CD4-positive, alpha-beta T cell treated with Interleukin-6 for 4 hours (primary cell): ENCODE measurements at regions not wholly inside any gene's neighbourhood (a gene's known extent, or its start where the extent isn't known, plus 50 kb on each side); places are given as distances from the start of the nearest gene placed in this dataset.
"Not testable (repeated sequence)": the region's sequence is repeated elsewhere in the genome, so short reads cannot be mapped to it uniquely, and the experiment has no call there.

ENCODE experiments used
- DNase-seq: peaks from one replicate; pipeline ENCODE4 v3.0.0-alpha.2; 2020; ENCODE audit warnings: mixed read lengths

DNA sequence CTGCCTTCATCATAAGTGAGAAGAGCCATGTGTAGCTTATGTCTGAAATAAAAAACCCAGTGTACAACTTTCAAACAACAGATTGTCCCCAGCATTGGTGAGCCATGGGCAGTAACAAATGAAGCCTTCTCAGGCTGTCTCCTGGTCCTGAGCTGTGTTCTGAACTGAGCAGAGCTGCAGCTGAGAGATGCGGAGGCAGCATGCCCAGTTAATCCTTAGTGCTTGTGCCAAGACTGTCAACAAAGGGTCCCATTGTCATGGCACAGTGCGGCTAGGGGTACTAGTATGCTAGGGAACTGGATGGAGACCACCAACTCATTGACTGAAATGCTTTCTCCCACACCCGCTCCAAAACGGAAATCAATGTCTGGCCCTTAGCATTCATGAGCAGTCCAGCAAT is 154.3 kb downstream of the RMST start:
- DNase-seq = no peak

DNA sequence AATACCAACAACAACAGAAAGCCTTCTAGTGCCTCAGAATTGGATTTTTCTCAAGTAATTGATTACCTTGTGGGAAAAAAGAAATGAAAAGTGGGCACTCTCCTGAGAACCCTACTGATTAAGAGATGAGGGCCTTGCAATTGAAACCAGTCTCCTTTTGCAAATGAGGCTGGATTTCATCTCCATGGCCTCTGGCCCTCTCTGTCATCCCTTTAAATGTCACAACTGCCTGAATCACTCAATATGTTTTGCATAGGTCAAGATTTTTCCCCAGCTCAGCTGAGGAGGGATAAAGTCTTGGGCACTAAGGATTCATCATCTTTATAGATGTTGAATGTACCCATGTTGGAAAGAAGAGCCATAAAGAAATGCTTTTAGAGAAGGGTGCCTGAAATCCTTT is 166.4 kb downstream of the RMST start:
- no peak for DNase-seq

DNA sequence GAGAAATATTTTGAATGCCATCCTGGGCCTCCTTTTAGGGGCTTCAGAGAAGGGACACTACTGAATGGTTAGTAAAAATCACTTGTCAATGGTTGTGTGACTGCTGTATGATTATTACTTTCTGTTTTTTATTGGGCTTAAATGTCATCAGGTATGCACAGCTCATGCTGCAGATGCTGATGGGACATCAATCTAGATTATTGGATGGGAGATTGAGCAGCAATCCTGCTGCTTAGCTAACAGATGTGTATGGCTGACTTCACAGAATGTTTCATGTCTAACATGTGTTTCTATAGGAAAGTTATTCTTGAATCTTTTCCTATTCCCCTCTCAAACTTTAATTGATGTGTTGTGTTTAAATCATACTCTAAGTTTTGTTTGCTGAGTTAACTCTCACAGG is 166.8 kb downstream of the RMST start:
- DNase-seq = no peak

DNA sequence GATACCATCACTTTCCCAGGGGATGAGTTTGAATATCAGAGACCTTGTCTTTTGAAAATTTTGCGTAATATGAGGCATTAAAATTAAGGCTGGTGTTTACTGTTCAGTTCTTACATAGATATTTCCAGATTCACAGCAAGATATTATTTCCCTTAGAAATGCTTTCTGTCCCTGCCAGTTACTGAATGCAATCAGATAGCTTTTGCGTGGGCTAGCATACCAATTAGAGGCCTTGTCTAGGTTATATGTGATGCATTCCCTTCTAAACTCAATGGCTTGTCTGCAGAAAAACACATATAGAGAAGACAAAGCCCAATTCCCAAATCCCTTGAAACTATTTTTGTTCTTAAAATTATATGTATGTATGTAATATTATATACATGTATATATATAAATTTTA is 167.8 kb downstream of the RMST start:
- DNase-seq = no peak

DNA sequence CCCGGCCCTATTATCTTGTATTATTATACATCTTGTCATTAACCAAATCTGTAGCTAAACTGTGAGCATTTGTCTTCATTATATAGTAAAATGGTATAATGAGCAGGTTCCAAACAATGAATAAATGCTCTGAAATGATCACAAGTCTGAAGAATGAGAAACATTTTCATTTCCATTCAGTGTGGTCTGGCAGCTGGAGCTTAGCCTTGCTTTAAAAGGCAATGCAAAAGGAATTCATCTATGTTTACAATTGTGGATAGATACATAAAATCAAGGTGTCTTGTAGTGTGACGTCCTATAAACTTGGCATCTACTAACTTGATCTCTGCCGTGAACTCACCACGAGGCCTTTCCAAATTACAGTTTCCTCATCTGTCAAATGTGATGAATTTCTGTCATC is 168.3 kb downstream of the RMST start:
- DNase-seq = no peak

DNA sequence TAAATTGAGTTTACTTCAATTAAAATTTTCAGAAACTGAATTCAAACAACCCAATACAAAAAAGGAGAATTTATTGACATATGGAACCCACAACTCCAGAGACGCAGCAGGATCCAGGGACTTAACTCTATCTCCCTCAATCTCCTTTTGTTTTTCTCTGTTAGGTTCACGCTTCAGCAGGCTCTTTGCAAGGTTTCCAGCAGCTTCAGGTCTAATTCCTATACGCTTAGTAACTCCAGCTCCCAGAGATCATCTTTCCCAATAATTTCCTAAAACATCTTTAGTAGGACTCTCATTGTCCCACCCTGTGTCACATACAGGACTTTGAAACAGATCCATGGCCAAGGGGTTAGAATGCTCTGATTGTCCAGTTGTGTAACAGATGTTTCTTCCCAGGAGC is 175.2 kb downstream of the RMST start:
- no peak for DNase-seq

DNA sequence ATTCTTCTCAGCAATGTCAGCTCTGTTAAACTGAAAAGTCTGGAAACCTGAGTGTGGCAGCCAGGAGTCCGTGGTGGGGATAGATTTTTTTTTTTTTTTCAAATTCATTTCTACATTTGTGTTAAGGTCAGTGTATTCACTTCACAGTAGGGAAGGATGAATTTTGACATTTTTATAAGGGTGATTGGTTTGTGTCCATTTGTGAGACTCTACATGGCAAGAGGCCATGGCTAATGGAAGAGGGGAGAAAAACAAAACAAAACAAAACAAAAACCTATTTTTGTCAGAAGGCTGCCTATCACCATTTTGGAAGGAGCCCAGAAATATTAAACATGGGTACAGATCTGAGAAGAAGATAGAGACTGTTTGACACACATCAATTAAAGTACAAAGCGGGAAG is 176.1 kb downstream of the RMST start:
- no peak for DNase-seq

DNA sequence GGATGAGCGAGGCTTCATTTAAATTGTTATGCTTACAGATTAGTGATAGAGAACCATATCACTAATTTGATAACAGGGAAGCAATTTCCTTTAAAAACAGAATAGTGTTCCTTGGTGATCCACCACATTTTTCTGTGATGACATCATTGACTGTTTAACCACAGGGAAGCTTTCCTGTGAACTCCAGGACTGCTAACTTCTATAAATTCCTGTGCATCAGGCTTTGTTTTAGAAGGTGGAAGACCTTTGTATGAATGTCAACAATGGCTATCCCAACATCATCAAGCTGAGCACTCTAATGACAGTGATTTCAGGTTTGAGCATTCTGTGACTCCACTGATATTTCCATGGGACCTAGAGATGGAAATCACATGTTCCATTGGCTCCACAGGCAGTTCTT is 177.1 kb downstream of the RMST start:
- no peak for DNase-seq

DNA sequence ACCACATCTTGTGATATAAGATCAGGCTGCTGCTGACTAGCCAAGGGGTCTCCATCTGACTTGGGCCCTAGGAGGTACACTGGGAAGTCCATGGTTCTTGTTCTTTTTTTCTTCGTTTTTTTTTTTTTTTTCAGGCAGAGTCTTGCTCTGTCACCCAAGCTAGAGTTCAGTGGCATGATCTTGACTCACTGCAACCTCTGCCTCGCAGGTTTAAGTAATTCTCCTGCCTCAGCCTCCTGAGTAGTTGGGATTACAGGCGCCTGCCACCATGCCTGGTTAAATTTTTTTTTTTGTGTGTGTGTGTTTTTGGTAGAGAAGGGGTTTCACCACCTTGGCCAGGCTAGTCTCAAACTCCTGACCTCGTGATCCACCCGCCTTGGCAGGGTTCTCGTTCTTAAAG is 178.2 kb downstream of the RMST start:
- DNase-seq = no peak

DNA sequence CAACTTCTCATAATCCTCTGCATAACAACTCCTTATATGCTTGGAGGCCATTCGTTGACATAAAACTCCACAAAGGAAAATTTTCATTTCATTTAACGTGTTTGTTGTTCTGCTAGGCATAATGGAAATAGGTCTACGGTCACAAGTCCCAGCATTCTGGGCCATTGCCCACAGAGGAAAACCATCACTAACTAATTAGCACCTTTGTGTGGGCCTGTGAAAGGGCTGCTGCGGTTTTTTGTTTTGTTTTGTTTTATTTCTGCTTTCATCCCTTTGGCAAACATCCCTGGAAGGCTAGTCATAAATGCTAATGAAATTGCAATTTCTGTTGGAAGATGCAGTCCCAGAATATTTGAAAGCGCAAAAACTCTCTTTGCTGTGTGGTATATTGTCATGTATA is 180.3 kb downstream of the RMST start:
- no peak for DNase-seq

DNA sequence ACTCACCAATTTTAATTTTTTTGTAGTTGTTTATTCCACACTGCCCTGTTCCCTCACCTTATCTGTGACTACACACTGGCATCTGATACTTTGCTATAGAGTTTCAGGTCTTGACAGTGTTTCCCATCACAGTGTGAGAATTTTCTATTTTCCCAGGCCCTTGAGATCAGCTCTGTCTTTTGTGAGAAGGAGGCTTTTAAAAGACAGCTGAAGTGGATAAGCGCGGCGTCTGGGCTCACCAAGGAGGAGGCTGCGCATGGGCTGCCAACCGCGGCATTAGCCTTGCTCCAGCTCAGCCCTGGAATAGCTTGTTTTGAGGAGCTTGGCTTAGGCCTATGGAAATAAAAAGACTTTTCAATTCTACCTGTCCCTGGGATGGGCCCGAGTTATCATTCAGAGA is 181.3 kb downstream of the RMST start:
- no peak for DNase-seq

DNA sequence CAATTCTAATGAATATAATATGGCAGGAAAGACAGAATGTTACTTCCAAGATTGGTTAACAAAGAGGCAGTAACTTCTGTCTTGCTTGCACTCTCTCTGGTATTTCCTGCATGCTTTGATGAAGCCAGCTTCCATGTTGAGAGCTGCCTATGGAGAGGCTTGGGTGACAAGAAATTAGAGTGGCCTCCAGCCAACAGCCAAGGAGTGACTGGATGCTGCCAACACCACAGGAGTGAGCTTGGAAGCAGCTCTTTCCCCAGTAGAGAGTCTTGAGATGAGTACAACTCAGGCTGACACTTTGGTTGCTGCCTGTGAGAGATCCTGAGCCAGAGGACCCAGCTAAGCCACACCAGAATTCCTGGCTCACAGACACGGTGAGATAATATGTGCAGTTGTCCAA is 183.1 kb downstream of the RMST start:
- DNase-seq = no peak

DNA sequence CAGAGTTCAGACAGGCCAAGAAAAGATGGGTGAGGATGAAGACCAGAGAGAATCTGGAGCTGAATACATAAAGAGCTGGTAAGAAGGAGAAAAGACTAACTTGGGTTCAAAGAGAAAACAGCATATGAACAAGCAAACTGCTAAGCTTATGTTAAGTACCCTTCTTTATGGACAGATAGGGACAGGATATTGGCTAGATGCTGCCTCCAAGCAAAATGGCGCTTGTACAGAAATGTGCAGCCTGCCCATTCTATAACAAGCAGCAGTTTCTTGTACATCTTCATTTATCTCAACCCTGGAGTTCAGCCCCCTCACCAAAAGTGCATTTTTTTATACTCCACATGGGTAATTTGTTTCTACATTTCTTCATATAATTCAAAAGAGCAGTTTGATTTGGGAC is 184.5 kb downstream of the RMST start:
- DNase-seq = no peak

DNA sequence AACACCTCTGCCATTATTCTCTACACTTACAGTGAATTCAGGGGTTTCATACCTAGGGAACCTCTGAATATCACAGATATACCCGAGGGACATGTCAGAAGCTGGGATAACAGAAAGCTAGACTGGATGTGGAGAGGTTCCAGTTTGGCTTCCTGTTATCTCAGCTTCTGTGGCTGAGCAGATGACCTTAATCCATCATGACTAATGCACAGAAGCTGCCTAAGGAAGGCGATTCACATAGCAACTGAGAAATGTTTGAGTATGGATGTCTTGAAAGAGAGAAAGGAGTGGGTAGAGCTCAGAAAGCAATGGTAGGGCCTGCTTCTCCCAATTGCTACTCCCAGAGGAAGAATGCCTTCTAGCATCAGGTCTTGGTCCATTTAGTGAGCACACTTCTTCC is 187.6 kb downstream of the RMST start:
- DNase-seq = no peak

DNA sequence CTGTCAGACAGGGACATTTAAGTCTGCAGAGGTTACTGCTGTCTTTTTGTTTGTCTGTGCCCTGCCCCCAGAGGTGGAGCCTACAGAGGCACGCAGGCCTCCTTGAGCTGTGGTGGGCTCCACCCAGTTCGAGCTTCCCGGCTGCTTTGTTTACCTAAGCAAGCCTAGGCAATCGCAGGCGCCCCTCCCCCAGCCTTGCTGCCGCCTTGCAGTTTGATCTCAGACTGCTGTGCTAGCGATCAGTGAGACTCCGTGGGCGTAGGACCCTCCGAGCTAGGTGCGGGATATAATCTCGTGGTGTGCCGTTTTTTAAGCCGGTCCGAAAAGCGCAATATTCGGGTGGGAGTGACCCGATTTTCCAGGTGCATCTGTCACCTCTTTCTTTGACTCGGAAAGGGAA is 193.9 kb downstream of the RMST start:
- not testable (repeated sequence) for DNase-seq

DNA sequence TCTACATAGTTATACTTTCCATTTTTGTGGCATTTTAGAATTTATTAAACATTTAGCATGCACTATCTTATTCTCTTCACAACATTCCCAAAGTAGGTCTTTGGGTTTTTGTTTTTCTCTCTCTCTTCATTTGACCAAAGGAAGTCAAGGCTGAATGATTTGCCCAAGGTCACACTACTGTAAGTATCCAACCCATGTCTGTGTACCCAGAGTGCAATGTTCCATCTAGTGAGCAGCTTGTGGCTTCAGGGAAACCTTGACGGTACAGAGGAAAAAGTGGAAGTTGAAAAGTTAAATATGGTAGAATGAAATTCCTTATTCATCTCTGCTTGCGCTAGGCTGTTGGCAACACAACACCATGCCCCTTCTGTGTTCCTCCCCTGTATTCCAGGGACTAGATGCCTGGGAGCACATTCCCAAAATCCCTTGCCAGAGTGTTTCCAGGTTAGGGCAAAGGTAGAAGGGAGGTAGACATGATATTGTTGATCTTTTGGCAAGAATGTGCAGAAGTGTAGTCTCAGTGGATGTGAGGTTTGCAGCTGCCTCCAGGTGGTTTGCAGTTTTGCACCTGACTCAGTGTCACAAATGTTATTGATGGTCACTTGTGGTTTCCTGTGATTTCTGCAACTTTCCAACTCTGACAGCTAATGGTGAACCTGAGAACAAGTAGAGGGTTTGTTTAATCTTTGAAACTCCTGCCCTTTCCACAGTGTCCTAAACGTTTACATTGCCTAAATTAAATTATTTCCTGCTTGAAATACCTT is 196.7 kb downstream of the RMST start:
- DNase-seq = no peak

DNA sequence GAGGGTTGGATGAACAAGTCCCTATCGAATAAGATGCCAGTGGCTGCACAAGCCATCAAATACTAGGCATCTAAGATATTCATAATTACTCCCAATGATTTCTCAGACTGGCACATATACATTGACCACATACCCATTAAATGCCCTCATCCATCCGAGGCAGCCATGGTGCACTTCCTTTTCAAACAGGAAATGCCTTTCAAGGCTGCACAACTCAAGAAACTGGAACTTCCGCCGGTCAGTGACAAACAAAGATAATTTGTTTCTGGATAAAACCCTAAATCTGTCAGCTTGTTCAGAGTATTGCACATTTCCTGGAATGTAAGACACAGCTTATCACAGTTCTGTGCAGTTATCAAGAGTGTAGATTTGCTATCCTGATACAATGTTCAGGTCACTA is 203.7 kb downstream of the RMST start:
- no peak for DNase-seq

DNA sequence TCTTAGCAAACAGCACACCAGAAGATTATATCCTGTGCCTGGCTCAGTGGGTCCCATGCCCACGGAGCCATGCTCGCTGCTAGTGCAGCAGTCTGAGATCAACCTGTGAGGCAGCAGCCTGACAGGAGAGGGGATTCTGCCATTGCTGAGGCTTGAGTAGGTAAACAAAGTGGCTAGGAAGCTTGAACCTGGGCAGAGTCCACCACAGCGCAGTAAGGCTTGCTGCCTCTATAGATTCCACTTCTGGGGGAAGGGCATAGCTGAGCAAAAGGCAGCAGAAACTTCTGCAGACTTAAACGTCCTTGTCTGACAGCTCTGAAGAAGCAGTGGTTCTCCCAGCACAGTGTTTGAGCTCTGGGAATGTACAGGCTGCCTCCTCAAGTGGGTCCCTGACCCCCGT is 210.3 kb downstream of the RMST start:
- DNase-seq = no peak

DNA sequence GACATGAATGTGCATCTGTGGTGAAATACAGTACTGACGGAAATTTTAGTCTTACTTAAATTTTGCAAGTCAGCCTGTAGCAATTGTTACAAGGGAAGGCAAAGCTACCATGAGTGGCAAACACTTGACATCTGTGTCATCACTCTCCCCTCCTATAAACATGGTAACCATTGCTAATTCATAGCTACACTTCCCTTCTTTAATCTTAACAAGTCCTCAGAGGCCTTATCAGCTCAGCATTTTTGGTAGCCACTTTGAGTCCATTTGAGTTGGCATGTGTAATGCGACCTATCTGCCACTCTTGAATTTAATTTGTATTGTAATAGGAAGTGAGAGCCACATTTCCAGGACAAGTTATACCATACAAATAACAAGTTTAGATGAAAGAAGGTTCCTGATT is 218.1 kb downstream of the RMST start:
- DNase-seq = no peak

DNA sequence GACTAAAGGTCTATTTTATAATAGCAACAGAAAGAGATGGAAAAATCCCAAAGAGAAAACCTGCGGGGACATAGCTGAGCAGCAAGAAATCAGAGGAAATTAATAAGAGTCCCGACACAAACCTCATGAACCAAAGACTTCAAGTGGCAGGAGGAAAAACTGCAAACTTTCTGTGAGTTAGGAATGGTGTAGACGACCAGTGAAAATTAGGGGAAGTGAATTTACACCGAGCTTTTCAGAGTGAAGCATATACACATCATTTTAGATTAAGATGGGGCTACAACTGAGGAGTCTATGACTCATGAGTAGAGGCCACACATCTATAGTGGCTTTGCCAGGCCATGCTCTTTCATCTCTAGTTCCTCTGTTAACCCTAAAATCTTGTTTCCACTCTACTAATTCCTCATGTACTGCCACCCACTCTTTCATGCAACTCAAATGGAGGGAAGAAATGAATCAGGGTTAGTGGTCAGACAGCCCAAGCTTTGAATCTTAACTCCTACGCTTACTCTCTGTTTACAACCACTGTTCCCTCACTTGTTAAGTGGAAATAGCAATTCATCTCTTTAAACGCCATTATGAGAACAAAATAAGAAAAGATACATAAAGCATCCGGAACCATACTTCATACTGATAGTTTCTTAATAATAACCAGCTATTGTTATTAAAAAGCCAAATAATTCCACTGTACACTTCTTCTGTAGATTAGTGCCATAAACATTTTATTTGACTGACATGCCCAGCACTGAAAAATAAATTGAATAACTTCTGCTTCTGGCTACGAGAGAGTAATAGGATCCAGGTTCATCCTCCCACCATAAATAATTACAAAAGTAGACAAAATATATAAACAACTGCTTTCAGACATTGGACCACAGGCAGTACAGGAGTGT is 219.3 kb downstream of the RMST start:
- no peak for DNase-seq

DNA sequence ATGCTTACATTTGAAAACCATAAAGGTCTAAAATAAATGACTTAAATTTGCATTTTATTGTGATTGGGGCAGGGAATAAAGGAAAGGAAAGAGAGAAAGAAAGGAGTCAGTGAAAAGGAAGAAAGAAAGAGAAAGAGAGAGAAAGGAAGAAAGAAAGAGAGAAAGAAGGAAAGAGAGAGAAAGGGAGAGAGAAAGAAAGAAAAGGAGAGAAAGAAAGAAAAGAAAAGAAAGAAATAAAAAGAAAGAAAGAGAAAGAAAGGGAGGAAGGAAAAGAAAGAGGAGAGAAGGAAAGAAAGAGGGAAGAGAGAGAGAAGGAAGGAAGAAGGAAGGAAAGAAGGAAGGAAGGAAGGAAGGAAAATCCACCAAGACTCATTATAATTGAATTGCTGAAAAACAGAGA is 222.8 kb downstream of the RMST start:
- no peak for DNase-seq

DNA sequence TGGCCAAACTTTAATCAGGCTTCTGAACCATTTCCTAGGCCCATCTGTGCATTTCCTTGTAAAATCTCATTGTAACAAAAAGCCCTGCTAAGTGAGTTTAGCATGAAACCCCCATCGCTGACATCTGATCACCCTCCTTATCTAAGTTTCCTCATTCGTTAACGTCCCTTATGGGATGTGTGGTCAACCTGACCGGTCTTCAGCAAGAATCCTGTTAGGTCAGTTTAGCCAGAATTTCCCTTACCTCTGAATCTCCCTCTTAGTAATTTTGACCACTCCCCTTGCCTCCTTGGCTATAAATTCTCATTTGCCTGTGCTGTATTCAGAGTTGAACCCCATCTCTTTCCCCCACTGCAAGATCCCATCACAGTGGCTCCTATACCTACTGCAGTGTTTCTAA is 239.3 kb downstream of the RMST start:
- DNase-seq = no peak

DNA sequence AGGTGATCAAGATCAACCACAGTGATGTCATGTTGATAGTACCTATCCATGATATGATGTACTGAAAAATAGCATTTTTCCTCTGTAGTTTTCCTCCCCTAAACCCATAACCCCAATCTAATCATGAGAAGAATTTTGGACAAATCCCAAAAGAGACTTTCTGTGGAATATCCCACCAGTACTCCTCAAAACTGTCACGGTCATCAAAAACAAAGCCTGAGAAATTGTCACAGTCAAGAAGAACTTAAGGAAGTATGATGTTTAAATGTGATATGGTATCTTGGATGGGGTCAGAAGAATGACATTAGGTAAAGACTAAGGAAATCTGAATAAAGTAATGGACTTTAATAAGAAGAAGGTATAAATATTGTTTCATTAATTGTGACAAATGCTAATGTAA is 248.8 kb downstream of the RMST start:
- no peak for DNase-seq

DNA sequence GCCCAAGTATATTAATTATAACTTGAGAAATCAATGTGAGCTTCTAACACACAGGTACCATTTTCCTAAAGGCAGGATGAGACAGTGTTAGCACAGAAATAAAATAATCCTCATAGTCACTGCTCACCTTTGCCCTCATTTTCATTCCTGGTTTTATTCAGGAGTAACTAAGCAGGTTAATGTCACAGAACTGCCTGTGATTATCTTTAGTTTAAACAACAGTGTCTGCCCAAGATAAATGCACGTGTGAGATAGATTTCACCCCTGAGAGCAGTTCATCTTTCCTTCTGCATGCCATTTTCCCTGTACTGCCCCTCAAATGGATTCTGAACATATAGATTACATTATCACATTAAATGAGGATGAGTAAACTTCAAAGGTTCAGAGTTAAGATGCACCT is 250.7 kb downstream of the RMST start:
- no peak for DNase-seq
